Esophagus squamous epithelium (tissue), 5 donors: ENCODE measurements at regions not wholly inside any gene's neighbourhood (a gene's known extent, or its start where the extent isn't known, plus 50 kb on each side); places are given as distances from the start of the nearest gene placed in this dataset.

Experiments
- DNase-seq: peaks from one replicate; lab custom pipeline; 2025; lab: John Stamatoyannopoulos, UW
- H3K27ac ChIP-seq, 4 donors: fragments of 200-600 bp; sonication (generic); one replicate each; pipeline ENCODE4 v1.5.1; 2016 to 2019; ENCODE audit warnings: mild to moderate bottlenecking in 1 of 4
- H3K27me3 ChIP-seq, 4 donors: fragments of 200-600 bp; sonication (generic); 1 replicate in 3 of 4; 2 replicates in 1 of 4; pipeline versions ENCODE4 v1.5.1 to v1.6.0; 2017 to 2021; ENCODE audit warnings: antibody characterized with exemption in 1 of 4
- H3K36me3 ChIP-seq, 3 donors: fragments of 200-600 bp; sonication (generic); one replicate each; pipeline ENCODE4 v1.5.1; 2016 to 2019
- H3K4me1 ChIP-seq, 3 donors: fragments of 200-600 bp; sonication (generic); one replicate each; pipeline ENCODE4 v1.5.1; 2017 to 2019
- H3K4me3 ChIP-seq, 4 donors: fragments of 200-600 bp; sonication (generic); 1 replicate in 3 of 4; 2 replicates in 1 of 4; pipeline ENCODE4 v1.5.1; 2016 to 2019; ENCODE audit warnings: mild to moderate bottlenecking in 2 of 4, moderate library complexity in 1 of 4
- H3K9me3 ChIP-seq, 3 donors: fragments of 200-600 bp; sonication (generic); one replicate each; pipeline ENCODE4 v1.5.1; 2016 to 2019
- POLR2A ChIP-seq, 4 donors: fragments of 450-650 bp; IDR thresholded peaks; one replicate each; pipeline ENCODE4 v1.6.1; 2017; ENCODE audit warnings: antibody characterized with exemption in 4 of 4, mild to moderate bottlenecking in 4 of 4, moderate library complexity in 3 of 4
- WGBS, 2 donors: methylation state at CpG; one replicate each; pipeline ENCODE4 v1.1.5; 2018; 5-methylcytosine and 5-hydroxymethylcytosine counted together
- intact Hi-C: fragments of 100-400 bp; cut with DNase I; formaldehyde crosslinking; loops from one replicate; pipeline ENCODE4 v1.15.0; 2022
- TF ChIP-seq, protein P1 (sequence below), 6 experiments: fragments of 450-650 bp in 4 of 6; fragments of 200-600 bp in 2 of 6; sonication (generic) in 2 of 6; IDR thresholded peaks; one replicate each; pipeline ENCODE4 v1.5.1; 2016 to 2019; ENCODE audit warnings: antibody characterized with exemption in 6 of 6, mild to moderate bottlenecking in 4 of 6, moderate library complexity in 4 of 6
- donor health status: DM: yes; HTN: yes; CAD: no.

DNA sequence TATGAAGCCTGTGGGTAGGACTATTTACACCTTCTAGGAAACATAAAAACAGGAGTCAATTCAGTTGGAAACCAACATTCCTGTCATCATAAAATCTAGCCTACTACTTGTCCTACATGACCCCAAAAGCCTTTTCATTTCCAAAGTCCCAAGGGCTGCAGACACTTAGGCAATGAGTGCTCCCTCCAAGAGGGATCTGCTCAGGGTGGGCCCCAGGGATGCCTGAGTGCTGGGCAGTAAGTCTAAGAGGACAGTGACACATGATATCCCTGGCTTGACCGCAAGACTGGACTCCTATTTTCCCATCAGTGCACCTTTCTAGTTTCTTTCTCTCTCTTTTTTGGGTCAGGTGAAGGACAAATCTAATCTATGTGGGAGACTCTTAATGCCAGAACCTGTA is 1101.3 kb downstream of the GRIK2 start:
- TF ChIP-seq, protein P1, sequence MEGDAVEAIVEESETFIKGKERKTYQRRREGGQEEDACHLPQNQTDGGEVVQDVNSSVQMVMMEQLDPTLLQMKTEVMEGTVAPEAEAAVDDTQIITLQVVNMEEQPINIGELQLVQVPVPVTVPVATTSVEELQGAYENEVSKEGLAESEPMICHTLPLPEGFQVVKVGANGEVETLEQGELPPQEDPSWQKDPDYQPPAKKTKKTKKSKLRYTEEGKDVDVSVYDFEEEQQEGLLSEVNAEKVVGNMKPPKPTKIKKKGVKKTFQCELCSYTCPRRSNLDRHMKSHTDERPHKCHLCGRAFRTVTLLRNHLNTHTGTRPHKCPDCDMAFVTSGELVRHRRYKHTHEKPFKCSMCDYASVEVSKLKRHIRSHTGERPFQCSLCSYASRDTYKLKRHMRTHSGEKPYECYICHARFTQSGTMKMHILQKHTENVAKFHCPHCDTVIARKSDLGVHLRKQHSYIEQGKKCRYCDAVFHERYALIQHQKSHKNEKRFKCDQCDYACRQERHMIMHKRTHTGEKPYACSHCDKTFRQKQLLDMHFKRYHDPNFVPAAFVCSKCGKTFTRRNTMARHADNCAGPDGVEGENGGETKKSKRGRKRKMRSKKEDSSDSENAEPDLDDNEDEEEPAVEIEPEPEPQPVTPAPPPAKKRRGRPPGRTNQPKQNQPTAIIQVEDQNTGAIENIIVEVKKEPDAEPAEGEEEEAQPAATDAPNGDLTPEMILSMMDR (IDR thresholded peaks at IDR 0.05) = no peak
- no peak for TF ChIP-seq POLR2A (IDR thresholded peaks at IDR 0.05)
- Histone ChIP-seq H3K27ac (no peak overlapping the region), H3K36me3 (no peaks in the 10 kb centered on the region), H3K4me1 (no peaks in the 10 kb centered on the region), H3K4me3 (no peak overlapping the region), H3K27me3 (no peaks in the 10 kb centered on the region), H3K9me3 (no peaks in the 10 kb centered on the region)
- no peak for DNase-seq
- 85 to 88% methylated on average over 1 of the region's 1 CpG for WGBS, 2 donors
- intact Hi-C loops = no loop called here

DNA sequence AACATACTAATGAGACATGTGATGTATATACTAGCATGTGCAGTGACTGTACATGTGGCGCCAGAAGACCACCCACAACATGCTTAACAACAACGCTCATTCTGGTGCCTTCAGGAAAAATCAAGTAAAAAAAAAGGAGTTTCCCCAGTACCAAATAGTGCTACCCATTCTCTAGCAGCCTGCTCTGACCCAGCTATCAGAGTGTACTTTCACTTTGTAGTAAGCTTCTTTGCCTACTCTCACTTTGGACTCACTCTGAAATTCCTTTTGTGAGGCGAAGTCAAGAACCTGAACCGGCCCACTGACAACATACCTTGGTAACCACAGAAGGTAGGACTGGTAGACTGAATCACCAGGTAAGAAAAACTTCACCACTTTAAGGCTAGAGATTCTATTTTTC is 1100.0 kb downstream of the GRIK2 start:
- Histone ChIP-seq H3K4me1 (no peaks in the 10 kb centered on the region), H3K27me3 (no peaks in the 10 kb centered on the region), H3K36me3 (no peaks in the 10 kb centered on the region), H3K27ac (no peak overlapping the region), H3K4me3 (no peak overlapping the region), H3K9me3 (no peaks in the 10 kb centered on the region)
- DNase-seq = no peak
- intact Hi-C loops = no loop called here
- 78 to 80% methylated on average over 4 of the region's 4 CpGs for WGBS, 2 donors
- TF ChIP-seq POLR2A (IDR thresholded peaks at IDR 0.05) = no peak
- TF ChIP-seq, protein P1 (IDR thresholded peaks at IDR 0.05) = no peak

DNA sequence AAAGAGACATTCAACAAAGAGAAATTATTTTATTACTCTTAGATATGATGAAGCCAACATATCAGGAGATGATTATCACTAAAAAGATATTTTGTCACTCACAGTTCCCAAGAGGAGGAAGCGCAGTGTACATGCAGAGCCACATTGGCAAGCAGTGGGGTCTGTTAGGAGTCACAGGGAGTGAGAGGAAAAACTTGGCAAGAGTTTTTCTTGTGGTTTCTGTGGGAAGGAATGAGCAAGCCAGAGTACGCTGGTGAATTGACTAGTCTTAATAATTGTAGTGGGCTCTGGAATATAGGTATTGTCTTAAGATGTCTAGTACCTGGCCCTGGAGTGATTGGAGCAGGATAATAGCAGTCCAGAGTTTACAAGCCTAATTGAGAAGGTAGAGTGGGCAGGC is 1095.2 kb downstream of the GRIK2 start:
- H3K27me3 ChIP-seq = no peaks in the 10 kb centered on the region
- no peak overlapping the region for H3K4me3 ChIP-seq
- H3K9me3 ChIP-seq = no peaks in the 10 kb centered on the region
- H3K36me3 ChIP-seq = no peaks in the 10 kb centered on the region
- intact Hi-C loops = no loop called here
- TF ChIP-seq, protein P1 (IDR thresholded peaks at IDR 0.05) = no peak
- TF ChIP-seq POLR2A (IDR thresholded peaks at IDR 0.05) = no peak
- WGBS, 2 donors = 58 to 70% methylated on average over 2 of the region's 2 CpGs
- no peaks in the 10 kb centered on the region for H3K4me1 ChIP-seq
- no peak overlapping the region for H3K27ac ChIP-seq
- no peak for DNase-seq

DNA sequence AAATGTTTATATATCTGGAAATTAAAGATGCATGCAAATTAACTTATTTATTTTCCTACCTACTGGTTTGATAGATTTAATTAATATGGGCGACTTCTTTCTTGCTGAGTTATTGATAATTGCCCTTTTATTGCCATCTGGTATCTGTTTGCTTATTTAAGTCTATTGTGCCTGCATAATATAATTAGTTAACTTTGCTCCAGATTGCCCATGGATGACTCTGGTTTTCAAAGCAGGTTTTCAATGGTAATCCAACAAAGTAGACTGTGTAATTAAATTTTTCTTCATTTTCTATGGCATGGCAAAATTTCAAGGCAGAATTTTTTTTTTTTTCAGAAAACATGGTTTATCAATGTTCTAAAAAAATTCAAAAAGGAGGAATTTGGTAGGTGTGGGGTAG is 1092.0 kb downstream of the GRIK2 start:
- Histone ChIP-seq H3K4me1 (no peaks in the 10 kb centered on the region), H3K27ac (no peak overlapping the region), H3K36me3 (no peaks in the 10 kb centered on the region), H3K9me3 (no peaks in the 10 kb centered on the region), H3K27me3 (no peaks in the 10 kb centered on the region), H3K4me3 (no peak overlapping the region)
- 67 to 76% methylated on average over 1 of the region's 1 CpG for WGBS, 2 donors
- intact Hi-C loops = no loop called here
- no peak for DNase-seq
- TF ChIP-seq, protein P1 (IDR thresholded peaks at IDR 0.05) = no peak
- no peak for TF ChIP-seq POLR2A (IDR thresholded peaks at IDR 0.05)

DNA sequence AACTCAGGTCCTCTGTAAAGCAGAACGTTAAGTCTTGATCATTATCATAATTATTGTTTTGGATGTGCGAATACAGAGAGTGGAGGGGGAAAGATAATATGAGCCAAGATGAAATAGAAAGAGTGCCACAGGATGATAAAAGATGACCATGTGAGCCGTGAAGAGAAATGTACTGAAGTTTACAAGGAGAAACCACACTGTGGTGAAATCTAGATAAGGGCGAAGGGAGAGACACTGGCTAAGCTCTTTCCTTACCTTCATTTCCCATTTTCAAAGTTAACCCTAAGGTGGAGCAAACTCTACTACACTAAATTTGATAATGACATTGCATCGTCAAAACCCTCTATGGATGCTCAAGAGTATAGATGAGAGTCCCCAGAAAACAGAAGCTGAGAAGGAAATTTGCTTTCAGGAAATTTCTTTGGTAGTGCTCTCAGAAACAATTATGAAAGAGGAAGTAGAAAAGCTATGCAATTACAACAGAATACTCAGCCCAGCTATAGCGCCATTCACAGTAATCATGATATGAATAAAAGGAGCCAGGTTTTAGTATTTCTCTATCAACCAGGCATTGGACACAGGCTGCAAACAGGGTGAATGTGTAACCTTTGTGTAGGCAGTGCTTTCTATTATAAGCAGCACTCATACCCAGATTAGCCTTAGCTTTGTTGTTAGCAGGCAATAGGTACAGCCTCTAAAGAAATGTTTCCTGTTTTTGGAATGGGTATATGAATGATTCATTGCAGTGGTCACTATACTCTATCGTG is 1080.7 kb downstream of the GRIK2 start:
- no peaks in the 10 kb centered on the region for H3K27me3 ChIP-seq
- H3K4me3 ChIP-seq = no peak overlapping the region
- H3K4me1 ChIP-seq = no peaks in the 10 kb centered on the region
- H3K36me3 ChIP-seq = no peaks in the 10 kb centered on the region
- DNase-seq = no peak
- 55 to 71% methylated on average over 7 of the region's 7 CpGs for WGBS, 2 donors
- intact Hi-C loops = no loop called here
- no peaks in the 10 kb centered on the region for H3K9me3 ChIP-seq
- no peak overlapping the region for H3K27ac ChIP-seq
- TF ChIP-seq POLR2A (IDR thresholded peaks at IDR 0.05) = no peak
- TF ChIP-seq, protein P1 (IDR thresholded peaks at IDR 0.05) = no peak
